CD14-positive monocyte (primary cell): ENCODE measurements at regions not wholly inside any gene's neighbourhood (a gene's known extent, or its start where the extent isn't known, plus 50 kb on each side); places are given as distances from the start of the nearest gene placed in this dataset.

ENCODE experiments used
- DNase-seq, 3 donors: peaks; one replicate each; pipeline ENCODE4 v3.0.0-alpha.2; 2011 to 2022
- H2AFZ ChIP-seq: 2 replicates; pipeline ENCODE4 v1.6.0; 2012; ENCODE audit warnings: mild to moderate bottlenecking, low read depth, low read length, inconsistent platforms; ENCODE audit not compliant: insufficient read depth, poor library complexity, severe bottlenecking
- H3K27ac ChIP-seq, 2 donors: 1 replicate in 1 of 2; 2 replicates in 1 of 2; pipeline ENCODE4 v1.5.1; 2012 to 2013; ENCODE audit warnings: low read length in 2 of 2, control low read depth in 1 of 2, inconsistent platforms in 1 of 2, low read depth in 1 of 2, mild to moderate bottlenecking in 1 of 2
- H3K27me3 ChIP-seq, 2 donors: one replicate each; pipeline versions ENCODE4 v1.6.0 to v1.6.1; 2011 to 2013; ENCODE audit warnings: low read length in 2 of 2; ENCODE audit not compliant: control insufficient read depth in 2 of 2, insufficient read depth in 2 of 2
- H3K36me3 ChIP-seq, 2 donors: replicated peaks in 1 of 2; 1 replicate in 1 of 2; 2 replicates in 1 of 2; pipeline versions ENCODE4 v1.5.1 to v1.6.1; 2012 to 2013; ENCODE audit warnings: low read length in 2 of 2, control low read depth in 1 of 2, inconsistent platforms in 1 of 2, mild to moderate bottlenecking in 1 of 2; ENCODE audit not compliant: insufficient read depth in 2 of 2, control insufficient read depth in 1 of 2
- H3K4me1 ChIP-seq, 2 donors: 1 replicate in 1 of 2; 2 replicates in 1 of 2; pipeline versions ENCODE4 v1.5.1 to v1.6.1; 2012 to 2013; ENCODE audit warnings: low read length in 2 of 2, control low read depth in 1 of 2, inconsistent platforms in 1 of 2, mild to moderate bottlenecking in 1 of 2, moderate library complexity in 1 of 2; ENCODE audit not compliant: insufficient read depth in 2 of 2, control insufficient read depth in 1 of 2
- H3K4me2 ChIP-seq: replicated peaks from 2 replicates; pipeline ENCODE3; 2012; ENCODE audit warnings: low read length, moderate library complexity, mild to moderate bottlenecking; ENCODE audit not compliant: poor library complexity, severe bottlenecking; ENCODE audit errors: extremely low read depth
- H3K4me3 ChIP-seq, 3 experiments: fragments of 200-600 bp in 1 of 3; sonication (generic) in 1 of 3; replicated peaks in 1 of 3; 1 replicate in 2 of 3; 2 replicates in 1 of 3; pipeline ENCODE4 v1.5.1; 2011 to 2013; ENCODE audit warnings: low read length in 3 of 3, mild to moderate bottlenecking in 3 of 3, control low read depth in 2 of 3, low read depth in 2 of 3, inconsistent platforms in 1 of 3, moderate library complexity in 1 of 3
- H3K79me2 ChIP-seq: 2 replicates; pipeline ENCODE4 v1.6.0; 2012; ENCODE audit warnings: mild to moderate bottlenecking, control low read depth, inconsistent platforms, low read length, moderate library complexity; ENCODE audit not compliant: insufficient read depth
- H3K9ac ChIP-seq: 2 replicates; pipeline ENCODE4 v1.6.0; 2017; ENCODE audit warnings: low read length, mild to moderate bottlenecking; ENCODE audit not compliant: insufficient read depth, poor library complexity, severe bottlenecking
- H3K9me3 ChIP-seq, 2 donors: replicated peaks in 1 of 2; 1 replicate in 1 of 2; 2 replicates in 1 of 2; pipeline versions ENCODE4 v1.5.1 to v1.6.1; 2012 to 2013; ENCODE audit warnings: low read length in 2 of 2, control low read depth in 1 of 2; ENCODE audit not compliant: control insufficient read depth in 1 of 2, insufficient read depth in 1 of 2
- H4K20me1 ChIP-seq: 2 replicates; pipeline ENCODE4 v1.6.0; 2012; ENCODE audit warnings: mild to moderate bottlenecking, low read length, control low read depth, moderate library complexity; ENCODE audit not compliant: insufficient read depth
- H3K27ac Mint-ChIP-seq, 7 donors: one replicate each; pipeline ENCODE4 v1.8.0; 2020; ENCODE audit warnings: mild to moderate bottlenecking in 7 of 7, mixed read lengths in 7 of 7, moderate library complexity in 6 of 7, inconsistent platforms in 2 of 7
- H3K27me3 Mint-ChIP-seq, 3 donors: one replicate each; pipeline ENCODE4 v1.8.0; 2021 to 2022; ENCODE audit warnings: low read depth in 3 of 3, mild to moderate bottlenecking in 3 of 3, mixed read lengths in 3 of 3, moderate library complexity in 3 of 3, inconsistent platforms in 1 of 3
- H3K36me3 Mint-ChIP-seq, 2 donors: one replicate each; pipeline ENCODE4 v1.8.0; 2020; ENCODE audit warnings: mixed read lengths in 2 of 2, inconsistent platforms in 1 of 2, mild to moderate bottlenecking in 1 of 2
- H3K4me1 Mint-ChIP-seq: one replicate; pipeline ENCODE4 v1.8.0; 2020; ENCODE audit warnings: mild to moderate bottlenecking, mixed read lengths
- H3K4me3 Mint-ChIP-seq, 2 donors: one replicate each; pipeline ENCODE4 v1.8.0; 2020; ENCODE audit warnings: mild to moderate bottlenecking in 2 of 2, mixed read lengths in 2 of 2, moderate library complexity in 1 of 2
- H3K9me3 Mint-ChIP-seq, 7 donors: one replicate each; pipeline ENCODE4 v1.8.0; 2020 to 2022; ENCODE audit warnings: mixed read lengths in 7 of 7, mild to moderate bottlenecking in 6 of 7, moderate library complexity in 6 of 7, inconsistent platforms in 2 of 7
- CTCF ChIP-seq: fragments of 200-600 bp; IDR thresholded peaks from one replicate; pipeline ENCODE4 v1.8.0; 2022; ENCODE audit warnings: antibody characterized with exemption, mild to moderate bottlenecking
- WGBS: methylation state at CpG from one replicate; pipeline ENCODE4 v1.1.5; 2013; ENCODE audit warnings: missing lambda C conversion rate; ENCODE audit not compliant: insufficient coverage; 5-methylcytosine and 5-hydroxymethylcytosine counted together
- intact Hi-C, 2 donors: fragments of 100-400 bp; cut with micrococcal nuclease; formaldehyde crosslinking; loops; one replicate each; pipeline versions ENCODE4 v1.15.0 to v1.15.1; 2023

- Histone ChIP-seq H3K4me2 (no peak overlapping the region), H2AFZ (no peak overlapping the region), H3K27me3 (no peaks in the 10 kb centered on the region), H3K4me1 (no peaks in the 10 kb centered on the region), H3K79me2 (no peaks in the 10 kb centered on the region), H3K9ac (no peak overlapping the region), H3K36me3 (no peaks in the 10 kb centered on the region), H3K4me3 (no peak overlapping the region), H4K20me1 (no peaks in the 10 kb centered on the region), H3K27ac (no peak overlapping the region), H3K9me3 (no peaks in the 10 kb centered on the region)
- H3K4me3 Mint-ChIP-seq: no peak overlapping the region
- no peaks in the 10 kb centered on the region for H3K4me1 Mint-ChIP-seq
- peaks cover 0 to 4% (median 0%) of the 10 kb centered on the region in 3 donors for H3K27me3 Mint-ChIP-seq
- WGBS: 94% methylated on average over 3 of the region's 5 CpGs
- no peak for TF ChIP-seq CTCF
- intact Hi-C loops: no loop called here
- H3K9me3 Mint-ChIP-seq: peaks cover 0 to 2% (median 0%) of the 10 kb centered on the region in 7 donors
- H3K36me3 Mint-ChIP-seq: no peaks in the 10 kb centered on the region
- DNase-seq: no peak
- no peak overlapping the region for H3K27ac Mint-ChIP-seq
Measured at GRCh38 chr4:55218041-55218440, 92.6 kb upstream of the KDR start.

- Mint-ChIP-seq H3K4me1 (peaks cover 2% of the 10 kb centered on the region), H3K4me3 (no peak overlapping the region), H3K27me3 (peaks cover 0 to 5% (median 0%) of the 10 kb centered on the region in 3 donors), H3K36me3 (no peaks in the 10 kb centered on the region), H3K27ac (no peak overlapping the region), H3K9me3 (peaks cover 15 to 28% (median 22%) of the 10 kb centered on the region in 7 donors)
- Histone ChIP-seq H3K9me3 (peaks cover 8 to 11% of the 10 kb centered on the region in 2 donors), H3K36me3 (no peaks in the 10 kb centered on the region), H3K4me1 (no peaks in the 10 kb centered on the region), H3K79me2 (no peaks in the 10 kb centered on the region), H3K27ac (no peak overlapping the region), H3K4me2 (no peak overlapping the region), H2AFZ (no peak overlapping the region), H3K4me3 (no peak overlapping the region), H3K9ac (no peak overlapping the region), H3K27me3 (no peaks in the 10 kb centered on the region), H4K20me1 (no peaks in the 10 kb centered on the region)
- intact Hi-C loops: no loop called here
- WGBS: no CpG with 5 or more reads among the region's 2 CpGs
- no peak for DNase-seq
- TF ChIP-seq CTCF: no peak
Measured at GRCh38 chr4:55237839-55238238, 108.2 kb upstream of the SRD5A3 start.
